ENCODE measurements at regions not wholly inside any gene's neighbourhood (a gene's known extent, or its start where the extent isn't known, plus 50 kb on each side); places are given as distances from the start of the nearest gene placed in this dataset.

- in situ Hi-C loops (cut with MboI; ENCODE audit: low pct_unique_long_range_greater_than_20kb, low sequenced_read_pairs, unreplicated experiment) = no loop called here
- peak; percentile 5 for DNase-seq (ENCODE audit: low spot score)
- TF ChIP-seq CTCF (IDR thresholded peaks at IDR 0.05; ENCODE audit: extremely low read depth, insufficient read depth, missing control alignments) = no peak
Measured at GRCh38 chr13:68509734-68510621, 1279.8 kb upstream of the PCDH9 start.

GRCh38 chr13:68506888-68507551 lies 1276.9 kb upstream of the PCDH9 start:
- no peak for TF ChIP-seq CTCF (IDR thresholded peaks at IDR 0.05; ENCODE audit: extremely low read depth, insufficient read depth, missing control alignments)
- in situ Hi-C loops (cut with MboI; ENCODE audit: low pct_unique_long_range_greater_than_20kb, low sequenced_read_pairs, unreplicated experiment) = no loop called here
- DNase-seq (ENCODE audit: low spot score) = no peak

GRCh38 chr13:68490594-68490993 lies 1260.5 kb upstream of the PCDH9 start:
- no peak for DNase-seq (ENCODE audit: low spot score)
- no peak for TF ChIP-seq CTCF (IDR thresholded peaks at IDR 0.05; ENCODE audit: extremely low read depth, insufficient read depth, missing control alignments)
- in situ Hi-C loops (cut with MboI; ENCODE audit: low pct_unique_long_range_greater_than_20kb, low sequenced_read_pairs, unreplicated experiment) = no loop called here

- TF ChIP-seq CTCF (IDR thresholded peaks at IDR 0.05; ENCODE audit: extremely low read depth, insufficient read depth, missing control alignments) = no peak
- no peak for DNase-seq (ENCODE audit: low spot score)
- in situ Hi-C loops (cut with MboI; ENCODE audit: low pct_unique_long_range_greater_than_20kb, low sequenced_read_pairs, unreplicated experiment) = no loop called here
Measured at GRCh38 chr13:68481130-68481529, 1251.0 kb upstream of the PCDH9 start.

GRCh38 chr13:68473834-68474326 lies 1243.7 kb upstream of the PCDH9 start:
- in situ Hi-C loops (cut with MboI; ENCODE audit: low pct_unique_long_range_greater_than_20kb, low sequenced_read_pairs, unreplicated experiment) = no loop called here
- no peak for TF ChIP-seq CTCF (IDR thresholded peaks at IDR 0.05; ENCODE audit: extremely low read depth, insufficient read depth, missing control alignments)
- DNase-seq (ENCODE audit: low spot score) = no peak

- no peak for TF ChIP-seq CTCF (IDR thresholded peaks at IDR 0.05; ENCODE audit: extremely low read depth, insufficient read depth, missing control alignments)
- in situ Hi-C loops (cut with MboI; ENCODE audit: low pct_unique_long_range_greater_than_20kb, low sequenced_read_pairs, unreplicated experiment) = no loop called here
- no peak for DNase-seq (ENCODE audit: low spot score)
Measured at GRCh38 chr13:68467160-68467559, 1237.0 kb upstream of the PCDH9 start.

Measured in GM13977 (cell line).